Testis (tissue), 2 donors: ENCODE measurements at regions not wholly inside any gene's neighbourhood (a gene's known extent, or its start where the extent isn't known, plus 50 kb on each side); places are given as distances from the start of the nearest gene placed in this dataset.

ENCODE experiments used
- DNase-seq: peaks from one replicate; pipeline ENCODE4 v3.0.0-alpha.2; 2019
- H3K27ac ChIP-seq, 2 donors: fragments of 200-600 bp; sonication (generic); one replicate each; pipeline ENCODE4 v1.5.1; 2019
- H3K27me3 ChIP-seq: fragments of 200-600 bp; sonication (generic); one replicate; pipeline ENCODE4 v1.5.1; 2019
- H3K36me3 ChIP-seq: fragments of 200-600 bp; sonication (generic); one replicate; pipeline ENCODE4 v1.5.1; 2017; ENCODE audit warnings: low read depth; ENCODE audit errors: missing control alignments
- H3K4me1 ChIP-seq: fragments of 200-600 bp; sonication (generic); one replicate; pipeline ENCODE4 v1.5.1; 2019
- H3K4me3 ChIP-seq, 2 donors: fragments of 200-600 bp; sonication (generic); one replicate each; pipeline ENCODE4 v1.5.1; 2017 to 2019
- H3K9me3 ChIP-seq: fragments of 200-600 bp; sonication (generic); one replicate; pipeline ENCODE4 v1.5.1; 2017
- POLR2A ChIP-seq: fragments of 450-650 bp; IDR thresholded peaks from one replicate; pipeline ENCODE4 v1.6.1; 2017; ENCODE audit warnings: antibody characterized with exemption, mild to moderate bottlenecking, moderate library complexity
- WGBS, 2 donors: methylation state at CpG; one replicate each; pipeline ENCODE4 v1.1.5; 2018; 5-methylcytosine and 5-hydroxymethylcytosine counted together
- intact Hi-C: fragments of 100-400 bp; cut with DNase I; formaldehyde crosslinking; loops from one replicate; pipeline ENCODE4 v1.15.1; 2023; ENCODE audit warnings: low total_unique reads
- TF ChIP-seq, protein P1 (sequence below), 3 experiments: fragments of 450-650 bp in 2 of 3; fragments of 200-600 bp in 1 of 3; sonication (generic) in 1 of 3; IDR thresholded peaks; one replicate each; pipeline ENCODE4 v1.5.1; 2016 to 2019; ENCODE audit warnings: antibody characterized with exemption in 3 of 3, mild to moderate bottlenecking in 2 of 3, moderate library complexity in 1 of 3

DNA sequence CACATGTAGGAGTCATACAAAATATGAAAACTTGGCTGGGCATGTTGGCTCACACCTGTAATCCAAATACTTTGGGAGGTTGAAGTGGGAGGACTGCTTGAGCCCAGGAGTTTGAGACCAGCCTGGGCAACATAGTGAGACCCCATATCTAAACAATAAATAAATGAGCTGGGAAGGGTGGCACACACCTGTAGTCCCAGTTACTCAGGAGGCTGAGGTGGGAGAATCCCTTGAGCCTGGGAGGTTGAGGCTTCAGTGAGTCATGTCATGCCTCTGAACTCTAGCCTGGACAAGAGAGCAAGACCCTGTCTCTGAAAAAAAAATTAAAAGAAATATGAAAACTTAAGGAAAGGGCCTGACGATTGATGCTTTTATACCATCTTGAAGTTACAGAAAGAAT lies 112.4 kb upstream of the RAI14 start:
- intact Hi-C loops: no loop called here
- Histone ChIP-seq H3K27ac (no peak overlapping the region), H3K4me3 (no peak overlapping the region), H3K36me3 (no peaks in the 10 kb centered on the region), H3K4me1 (no peaks in the 10 kb centered on the region), H3K27me3 (no peaks in the 10 kb centered on the region), H3K9me3 (no peaks in the 10 kb centered on the region)
- DNase-seq: no peak
- 0% methylated on average over 1 of the region's 1 CpG for whole genome bisulfite sequencing, 2 donors
- TF ChIP-seq, protein P1, sequence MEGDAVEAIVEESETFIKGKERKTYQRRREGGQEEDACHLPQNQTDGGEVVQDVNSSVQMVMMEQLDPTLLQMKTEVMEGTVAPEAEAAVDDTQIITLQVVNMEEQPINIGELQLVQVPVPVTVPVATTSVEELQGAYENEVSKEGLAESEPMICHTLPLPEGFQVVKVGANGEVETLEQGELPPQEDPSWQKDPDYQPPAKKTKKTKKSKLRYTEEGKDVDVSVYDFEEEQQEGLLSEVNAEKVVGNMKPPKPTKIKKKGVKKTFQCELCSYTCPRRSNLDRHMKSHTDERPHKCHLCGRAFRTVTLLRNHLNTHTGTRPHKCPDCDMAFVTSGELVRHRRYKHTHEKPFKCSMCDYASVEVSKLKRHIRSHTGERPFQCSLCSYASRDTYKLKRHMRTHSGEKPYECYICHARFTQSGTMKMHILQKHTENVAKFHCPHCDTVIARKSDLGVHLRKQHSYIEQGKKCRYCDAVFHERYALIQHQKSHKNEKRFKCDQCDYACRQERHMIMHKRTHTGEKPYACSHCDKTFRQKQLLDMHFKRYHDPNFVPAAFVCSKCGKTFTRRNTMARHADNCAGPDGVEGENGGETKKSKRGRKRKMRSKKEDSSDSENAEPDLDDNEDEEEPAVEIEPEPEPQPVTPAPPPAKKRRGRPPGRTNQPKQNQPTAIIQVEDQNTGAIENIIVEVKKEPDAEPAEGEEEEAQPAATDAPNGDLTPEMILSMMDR (IDR thresholded peaks at IDR 0.05): no peak
- no peak for TF ChIP-seq POLR2A

DNA sequence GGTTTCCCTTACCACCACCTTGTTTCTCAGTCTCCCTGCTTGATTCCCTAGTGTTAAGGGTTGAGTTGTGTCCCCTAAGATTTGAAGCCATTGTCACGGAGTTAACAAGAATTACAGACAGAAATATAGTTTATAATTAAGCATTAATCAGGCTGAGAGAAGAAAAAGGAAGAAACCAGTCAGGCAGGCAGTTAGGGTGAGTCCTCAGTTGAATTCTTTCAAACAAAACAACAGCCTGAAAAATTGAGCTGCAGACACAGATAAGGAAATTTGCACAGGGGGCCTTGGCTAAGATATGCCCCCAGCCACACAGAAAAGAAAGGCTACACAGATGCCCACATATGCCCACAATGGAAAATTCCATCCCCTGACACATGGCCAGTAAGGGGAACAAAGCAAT lies 111.7 kb upstream of the RAI14 start:
- Histone ChIP-seq H3K4me1 (no peaks in the 10 kb centered on the region), H3K9me3 (no peaks in the 10 kb centered on the region), H3K27me3 (no peaks in the 10 kb centered on the region), H3K36me3 (no peaks in the 10 kb centered on the region), H3K27ac (no peak overlapping the region), H3K4me3 (no peak overlapping the region)
- intact Hi-C loops: no loop called here
- 89 to 93% methylated on average over 1 of the region's 1 CpG for WGBS, 2 donors
- TF ChIP-seq, protein P1 (IDR thresholded peaks at IDR 0.05): no peak
- TF ChIP-seq POLR2A: no peak
- no peak for DNase-seq

DNA sequence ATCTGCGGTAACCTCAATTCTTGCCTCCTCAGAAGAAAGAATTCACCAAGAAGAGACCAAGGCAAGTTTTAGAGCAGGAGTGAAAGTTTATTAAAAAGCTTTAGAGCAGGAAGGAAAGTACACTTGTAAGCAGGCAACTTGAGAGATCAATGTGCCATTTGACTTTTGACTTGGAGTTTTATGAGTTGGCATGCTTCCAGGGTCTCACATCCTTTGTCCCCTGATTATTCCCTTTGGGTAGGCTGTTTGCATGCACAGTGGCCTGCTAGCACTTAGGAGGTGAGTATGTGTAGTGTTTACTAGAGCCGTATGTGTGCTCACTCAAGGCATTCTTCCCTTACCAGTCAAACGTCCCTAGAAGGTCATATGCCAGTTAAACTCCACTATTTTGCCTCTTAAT lies 111.0 kb upstream of the RAI14 start:
- no peak for DNase-seq
- Histone ChIP-seq H3K4me1 (no peaks in the 10 kb centered on the region), H3K27me3 (no peaks in the 10 kb centered on the region), H3K4me3 (no peak overlapping the region), H3K9me3 (no peaks in the 10 kb centered on the region), H3K36me3 (no peaks in the 10 kb centered on the region), H3K27ac (no peak overlapping the region)
- intact Hi-C loops: no loop called here
- TF ChIP-seq POLR2A: no peak
- TF ChIP-seq, protein P1 (IDR thresholded peaks at IDR 0.05): no peak
- WGBS, 2 donors: 85 to 95% methylated on average over 3 of the region's 3 CpGs

DNA sequence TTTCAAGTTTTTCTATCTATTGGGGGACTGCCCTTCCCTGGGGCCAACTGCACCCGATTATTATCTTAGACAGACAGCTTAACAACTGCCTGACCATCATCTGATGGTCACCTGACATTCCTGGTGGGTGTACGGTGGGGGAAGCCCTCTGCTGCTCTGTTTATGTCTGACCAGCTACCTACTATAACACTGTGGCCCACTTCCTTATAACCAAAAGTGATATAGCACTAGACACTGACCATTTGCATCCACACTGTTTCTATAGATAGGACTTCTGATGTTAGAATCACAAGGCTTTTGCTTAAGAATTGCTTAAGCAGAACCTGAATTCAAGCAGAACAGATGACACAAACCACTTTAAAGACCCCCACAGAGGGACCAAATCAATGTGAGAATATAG lies 110.5 kb upstream of the RAI14 start:
- no peak overlapping the region for H3K4me3 ChIP-seq
- H3K27ac ChIP-seq: no peak overlapping the region
- intact Hi-C loops: no loop called here
- DNase-seq: no peak
- no peaks in the 10 kb centered on the region for H3K9me3 ChIP-seq
- 93 to 100% methylated on average over 2 of the region's 2 CpGs for WGBS, 2 donors
- H3K27me3 ChIP-seq: no peaks in the 10 kb centered on the region
- no peaks in the 10 kb centered on the region for H3K4me1 ChIP-seq
- TF ChIP-seq POLR2A: no peak
- TF ChIP-seq, protein P1 (IDR thresholded peaks at IDR 0.05): no peak
- no peaks in the 10 kb centered on the region for H3K36me3 ChIP-seq

DNA sequence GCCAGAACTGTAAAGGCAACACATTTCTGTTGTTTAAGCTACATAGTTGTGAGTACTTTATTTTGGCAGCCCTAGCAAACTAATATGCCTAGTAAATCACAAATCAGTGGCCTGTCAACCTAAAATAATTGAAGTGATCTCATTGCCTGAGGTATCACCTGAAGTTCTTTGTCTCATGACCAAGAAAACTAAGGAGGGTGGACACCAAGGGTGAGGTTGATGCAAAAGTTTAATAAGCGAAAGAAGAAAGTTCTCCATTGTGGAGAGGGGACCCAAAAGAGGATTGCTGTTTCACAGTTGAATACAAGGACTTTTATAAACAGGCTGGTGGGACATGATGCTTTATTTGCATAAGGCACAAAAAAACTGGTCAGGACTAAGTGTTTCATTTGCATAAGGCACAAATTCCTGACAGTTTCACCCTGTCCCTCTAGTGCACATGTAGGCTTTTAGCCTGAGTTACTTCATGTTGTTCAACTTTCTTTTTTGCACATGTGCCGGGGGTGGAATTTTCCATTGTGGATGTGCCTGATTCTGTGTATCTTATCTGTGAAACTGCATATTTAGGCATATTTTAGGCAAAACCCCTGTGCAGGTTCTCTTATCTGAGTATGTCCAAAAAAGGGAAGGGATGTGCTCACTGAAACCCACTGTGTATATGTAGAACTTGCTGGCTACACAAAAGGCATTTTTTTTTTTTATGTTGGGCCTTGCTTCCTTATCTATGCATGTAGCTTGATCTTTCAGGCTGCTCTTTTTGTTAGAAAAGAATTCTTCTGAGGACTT lies 108.6 kb upstream of the RAI14 start:
- intact Hi-C loops: no loop called here
- H3K4me1 ChIP-seq: peaks cover 2% of the 10 kb centered on the region
- H3K4me3 ChIP-seq: no peak overlapping the region

More for the DNA sequence above, 108.6 kb upstream of the RAI14 start:
- Histone ChIP-seq H3K27me3 (no peaks in the 10 kb centered on the region), H3K27ac (no peak overlapping the region), H3K36me3 (no peaks in the 10 kb centered on the region), H3K9me3 (no peaks in the 10 kb centered on the region)
- DNase-seq: no peak
- no peak for TF ChIP-seq POLR2A
- TF ChIP-seq, protein P1 (IDR thresholded peaks at IDR 0.05): no peak
- 84 to 96% methylated on average over 2 of the region's 2 CpGs for WGBS, 2 donors
